NCI-H2107 treated with DMSO at 0.1 percent for 48 hours (cell line): ENCODE measurements at regions not wholly inside any gene's neighbourhood (a gene's known extent, or its start where the extent isn't known, plus 50 kb on each side); places are given as distances from the start of the nearest gene placed in this dataset.

Experiments used
- DNase-seq: peaks from one replicate; lab custom pipeline; 2025; ENCODE audit not compliant: unreplicated experiment; lab: John Stamatoyannopoulos, UW

GRCh38 chr3:147744967-147745366 lies 335.8 kb downstream of the ZIC1 start:
- no peak for DNase-seq

- DNase-seq = no peak
These were observed 346.1 kb downstream of the ZIC1 start for GRCh38 chr3:147755310-147755709.

- DNase-seq = no peak
These were observed 347.3 kb downstream of the ZIC1 start for GRCh38 chr3:147756476-147756875.

- no peak for DNase-seq
These were observed 348.7 kb downstream of the ZIC1 start for GRCh38 chr3:147757866-147758265.

GRCh38 chr3:147758771-147759170 lies 349.6 kb downstream of the ZIC1 start:
- DNase-seq = no peak

GRCh38 chr3:147760085-147760484 lies 350.9 kb downstream of the ZIC1 start:
- no peak for DNase-seq

- DNase-seq = no peak
These were observed 351.8 kb downstream of the ZIC1 start for GRCh38 chr3:147760941-147761340.

- no peak for DNase-seq
These were observed 364.0 kb downstream of the ZIC1 start for GRCh38 chr3:147773116-147773630.

- DNase-seq = no peak
These were observed 366.2 kb downstream of the ZIC1 start for GRCh38 chr3:147775411-147775810.

GRCh38 chr3:147775816-147776530 lies 366.8 kb downstream of the ZIC1 start:
- DNase-seq = no peak

- DNase-seq = no peak
These were observed 384.7 kb downstream of the ZIC1 start for GRCh38 chr3:147793841-147794240.

GRCh38 chr3:147794596-147794995 lies 385.4 kb downstream of the ZIC1 start:
- DNase-seq = no peak

- DNase-seq = no peak
These were observed 386.3 kb downstream of the ZIC1 start for GRCh38 chr3:147795418-147795817.

- peak; percentile 94 for DNase-seq
These were observed 387.9 kb downstream of the ZIC1 start for GRCh38 chr3:147797095-147797494.

GRCh38 chr3:147799601-147800000 lies 390.4 kb downstream of the ZIC1 start:
- no peak for DNase-seq

GRCh38 chr3:147807776-147808175 lies 398.6 kb downstream of the ZIC1 start:
- no peak for DNase-seq

- no peak for DNase-seq
These were observed 400.0 kb downstream of the ZIC1 start for GRCh38 chr3:147809206-147809605.

- no peak for DNase-seq
These were observed 403.2 kb downstream of the ZIC1 start for GRCh38 chr3:147812186-147812911.

- DNase-seq = no peak
These were observed 404.1 kb downstream of the ZIC1 start for GRCh38 chr3:147813256-147813655.

- peak; percentile 27 for DNase-seq
These were observed 407.6 kb downstream of the ZIC1 start for GRCh38 chr3:147816752-147817151.

GRCh38 chr3:147832611-147833010 lies 423.4 kb downstream of the ZIC1 start:
- no peak for DNase-seq

- DNase-seq = no peak
These were observed 427.2 kb downstream of the ZIC1 start for GRCh38 chr3:147836330-147836729.
